Germinal center (tissue), 1 donor: ENCODE measurements at regions not wholly inside any gene's neighbourhood (a gene's known extent, or its start where the extent isn't known, plus 50 kb on each side); places are given as distances from the start of the nearest gene placed in this dataset.
"Not testable (repeated sequence)": the region's sequence is repeated elsewhere in the genome, so short reads cannot be mapped to it uniquely, and the experiment has no call there.

Experiments
- DNase-seq: peaks from one replicate; pipeline ENCODE4 v3.0.0; 2012; ENCODE audit warnings: mixed read lengths, low spot score

- no peak for DNase-seq
Measured at GRCh38 chr5:152456815-152457443, 51.9 kb upstream of the NMUR2 start.

- peak; percentile 21 for DNase-seq
Measured at GRCh38 chr5:152462021-152462721, 57.1 kb upstream of the NMUR2 start.

GRCh38 chr5:152464048-152464447 lies 59.0 kb upstream of the NMUR2 start:
- DNase-seq: no peak

GRCh38 chr5:152465140-152465539 lies 60.1 kb upstream of the NMUR2 start:
- no peak for DNase-seq

GRCh38 chr5:152466085-152466745 lies 61.1 kb upstream of the NMUR2 start:
- DNase-seq: no peak

GRCh38 chr5:152470167-152470566 lies 65.1 kb upstream of the NMUR2 start:
- no peak for DNase-seq

- DNase-seq: no peak
Measured at GRCh38 chr5:152472083-152472482, 67.0 kb upstream of the NMUR2 start.

- no peak for DNase-seq
Measured at GRCh38 chr5:152474961-152475360, 69.9 kb upstream of the NMUR2 start.

GRCh38 chr5:152477536-152477935 lies 72.5 kb upstream of the NMUR2 start:
- no peak for DNase-seq

- not testable (repeated sequence) for DNase-seq
Measured at GRCh38 chr5:152479866-152480265, 74.8 kb upstream of the NMUR2 start.

GRCh38 chr5:152480677-152481076 lies 75.6 kb upstream of the NMUR2 start:
- not testable (repeated sequence) for DNase-seq

- DNase-seq: no peak
Measured at GRCh38 chr5:152487130-152487529, 82.1 kb upstream of the NMUR2 start.

GRCh38 chr5:152488869-152489268 lies 83.8 kb upstream of the NMUR2 start:
- DNase-seq: no peak

GRCh38 chr5:152499814-152500535 lies 94.9 kb upstream of the NMUR2 start:
- no peak for DNase-seq

GRCh38 chr5:152501294-152501693 lies 96.2 kb upstream of the NMUR2 start:
- no peak for DNase-seq

GRCh38 chr5:152503206-152503605 lies 98.1 kb upstream of the NMUR2 start:
- no peak for DNase-seq

GRCh38 chr5:152505442-152506042 lies 100.5 kb upstream of the NMUR2 start:
- DNase-seq: peak; percentile 15

- no peak for DNase-seq
Measured at GRCh38 chr5:152511120-152511519, 106.0 kb upstream of the NMUR2 start.

- no peak for DNase-seq
Measured at GRCh38 chr5:152511531-152512132, 106.6 kb upstream of the NMUR2 start.

- no peak for DNase-seq
Measured at GRCh38 chr5:152514827-152515397, 109.8 kb upstream of the NMUR2 start.

- DNase-seq: no peak
Measured at GRCh38 chr5:152523964-152524363, 118.9 kb upstream of the NMUR2 start.
